K562 (cell line): ENCODE measurements at regions not wholly inside any gene's neighbourhood (a gene's known extent, or its start where the extent isn't known, plus 50 kb on each side); places are given as distances from the start of the nearest gene placed in this dataset.

Source experiments
- CREB1 ChIP-seq, 2 experiments: sonication (generic) in 1 of 2; formaldehyde crosslinking in 1 of 2; IDR thresholded peaks; 2 replicates each; pipeline versions ENCODE4 v1.6.1 to v1.8.0; 2012 to 2022; ENCODE audit warnings: inconsistent platforms in 1 of 2, mild to moderate bottlenecking in 1 of 2, missing genetic modification reagents in 1 of 2, moderate library complexity in 1 of 2
- FOXK1 ChIP-seq: sonication (generic); formaldehyde crosslinking; IDR thresholded peaks from 2 replicates; pipeline ENCODE4 v1.8.0; 2022; ENCODE audit warnings: missing genetic modification reagents, mild to moderate bottlenecking, borderline replicate concordance
- HNRNPK ChIP-seq: fragments of 200-400 bp; formaldehyde crosslinking; IDR thresholded peaks from one replicate; pipeline ENCODE4 v1.6.1; 2018; ENCODE audit warnings: mild to moderate bottlenecking, low read depth, low read length; ENCODE audit not compliant: poor library complexity, severe bottlenecking
- MLX ChIP-seq, 2 experiments: fragments of 450-650 bp in 1 of 2; sonication (generic) in 1 of 2; formaldehyde crosslinking; conservative IDR thresholded peaks; 2 replicates each; pipeline versions ENCODE4 v1.4.0 to v1.8.1; 2020 to 2022; ENCODE audit warnings: mild to moderate bottlenecking in 1 of 2, missing genetic modification reagents in 1 of 2
- POLR2AphosphoS5 ChIP-seq: IDR thresholded peaks from 2 replicates; pipeline ENCODE4 v1.6.1; 2011; ENCODE audit warnings: mild to moderate bottlenecking, low read depth, low read length, moderate library complexity; ENCODE audit not compliant: control insufficient read depth, insufficient read depth
- SAP30 ChIP-seq: fragments of 200-600 bp; sonication (generic); IDR thresholded peaks from 2 replicates; pipeline ENCODE4 v1.6.1; 2012; ENCODE audit warnings: borderline replicate concordance, low read depth, mild to moderate bottlenecking, moderate library complexity, low read length, control low read depth, inconsistent platforms; ENCODE audit not compliant: insufficient read depth, poor library complexity, severe bottlenecking
- SIN3B ChIP-seq: fragments of 450-650 bp; IDR thresholded peaks from 2 replicates; pipeline ENCODE4 v1.6.1; 2017; ENCODE audit warnings: low read depth, mild to moderate bottlenecking, moderate library complexity
- YBX1 ChIP-seq: fragments of 450-650 bp; IDR thresholded peaks from 2 replicates; pipeline ENCODE4 v1.7.1; 2016; ENCODE audit warnings: mild to moderate bottlenecking
- ZNF23 ChIP-seq: fragments of 250-450 bp; sonication (Bioruptor Pico); IDR thresholded peaks from 2 replicates; pipeline ENCODE4 v1.4.0; 2020; ENCODE audit warnings: mild to moderate bottlenecking
- ZSCAN29 ChIP-seq: fragments of 450-650 bp; IDR thresholded peaks from 2 replicates; pipeline ENCODE4 v1.6.1; 2017
- ZSCAN32 ChIP-seq: fragments of 450-650 bp; formaldehyde crosslinking; IDR thresholded peaks from 2 replicates; pipeline ENCODE4 v1.4.0; 2020; ENCODE audit warnings: mild to moderate bottlenecking, moderate library complexity

- TF ChIP-seq MLX (CRISPR knock-in tag; conservative IDR thresholded peaks at IDR 0.05) (no peak), HNRNPK (no peak), POLR2AphosphoS5 (no peak), ZNF23 (no peak), ZSCAN29 (no peak), FOXK1 (no peak), SAP30 (no peak), SIN3B (no peak), ZSCAN32 (CRISPR knock-in tag) (no peak), YBX1 (no peak), CREB1 (IDR thresholded peaks at IDR 0.05) (no peak), CREB1 (CRISPR knock-in tag; IDR thresholded peaks at IDR 0.05) (no peak)
Observed at GRCh38 chr6:9399916-9400315, 964.6 kb upstream of the SLC35B3 start.
